ENCODE measurements at regions not wholly inside any gene's neighbourhood (a gene's known extent, or its start where the extent isn't known, plus 50 kb on each side); places are given as distances from the start of the nearest gene placed in this dataset.

- no peaks in the 10 kb centered on the region for H3K36me3 ChIP-seq (replicated peaks; ENCODE audit: control insufficient read depth, insufficient read depth, low read length)
- DNase-seq = no peak
- no peak overlapping the region for H3K4me3 ChIP-seq (ENCODE audit: insufficient read depth, low read depth, low read length)
- no peaks in the 10 kb centered on the region for H3K27me3 ChIP-seq (ENCODE audit: control insufficient read depth, insufficient read depth, low read length)
Observed at GRCh38 chr3:67745296-67745695, 90.9 kb upstream of the SUCLG2 start.

DNA sequence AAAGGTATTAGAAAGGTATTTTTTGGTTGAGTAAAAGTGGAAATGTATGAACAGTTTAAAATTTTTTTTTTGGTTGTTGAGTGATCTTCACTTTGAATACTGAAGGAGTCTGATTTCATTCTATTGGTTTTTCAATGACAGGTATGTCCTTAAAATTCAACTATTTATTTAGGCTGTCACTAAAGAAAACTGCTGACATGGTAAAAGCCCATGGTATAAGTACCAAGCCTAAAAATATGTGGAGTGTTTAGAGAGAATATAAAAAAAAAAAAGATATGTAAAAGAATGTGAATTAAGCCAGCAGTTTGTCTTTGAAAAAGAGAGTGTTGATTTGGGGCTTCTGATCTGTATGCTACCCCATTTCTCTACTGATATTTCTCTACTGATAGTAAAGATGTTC, 90.3 kb upstream of the SUCLG2 start:
- DNase-seq = no peak
- no peak overlapping the region for H3K4me3 ChIP-seq (ENCODE audit: insufficient read depth, low read depth, low read length)
- no peaks in the 10 kb centered on the region for H3K36me3 ChIP-seq (replicated peaks; ENCODE audit: control insufficient read depth, insufficient read depth, low read length)
- H3K27me3 ChIP-seq (ENCODE audit: control insufficient read depth, insufficient read depth, low read length) = no peaks in the 10 kb centered on the region

DNA sequence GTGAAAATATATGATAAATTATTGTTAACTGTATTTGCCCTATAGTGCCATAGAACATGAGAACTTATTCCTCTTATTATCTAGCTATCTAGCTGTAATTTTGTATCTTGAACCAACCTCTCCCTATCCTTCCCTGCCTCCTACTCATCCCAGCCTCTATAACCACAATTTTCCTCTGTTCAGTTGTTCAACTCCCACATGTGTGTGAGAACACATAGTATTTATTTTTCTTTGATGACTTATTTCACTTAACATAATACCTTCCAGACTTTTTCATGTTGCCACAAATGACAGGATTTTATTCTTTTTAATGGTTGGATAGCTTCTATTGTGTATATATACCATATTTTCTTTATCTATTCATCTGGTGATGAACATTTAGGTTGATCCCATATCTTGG, 85.4 kb upstream of the SUCLG2 start:
- no peak for DNase-seq
- no peaks in the 10 kb centered on the region for H3K36me3 ChIP-seq (replicated peaks; ENCODE audit: control insufficient read depth, insufficient read depth, low read length)
- no peak overlapping the region for H3K4me3 ChIP-seq (ENCODE audit: insufficient read depth, low read depth, low read length)
- H3K27me3 ChIP-seq (ENCODE audit: control insufficient read depth, insufficient read depth, low read length) = no peaks in the 10 kb centered on the region

DNA sequence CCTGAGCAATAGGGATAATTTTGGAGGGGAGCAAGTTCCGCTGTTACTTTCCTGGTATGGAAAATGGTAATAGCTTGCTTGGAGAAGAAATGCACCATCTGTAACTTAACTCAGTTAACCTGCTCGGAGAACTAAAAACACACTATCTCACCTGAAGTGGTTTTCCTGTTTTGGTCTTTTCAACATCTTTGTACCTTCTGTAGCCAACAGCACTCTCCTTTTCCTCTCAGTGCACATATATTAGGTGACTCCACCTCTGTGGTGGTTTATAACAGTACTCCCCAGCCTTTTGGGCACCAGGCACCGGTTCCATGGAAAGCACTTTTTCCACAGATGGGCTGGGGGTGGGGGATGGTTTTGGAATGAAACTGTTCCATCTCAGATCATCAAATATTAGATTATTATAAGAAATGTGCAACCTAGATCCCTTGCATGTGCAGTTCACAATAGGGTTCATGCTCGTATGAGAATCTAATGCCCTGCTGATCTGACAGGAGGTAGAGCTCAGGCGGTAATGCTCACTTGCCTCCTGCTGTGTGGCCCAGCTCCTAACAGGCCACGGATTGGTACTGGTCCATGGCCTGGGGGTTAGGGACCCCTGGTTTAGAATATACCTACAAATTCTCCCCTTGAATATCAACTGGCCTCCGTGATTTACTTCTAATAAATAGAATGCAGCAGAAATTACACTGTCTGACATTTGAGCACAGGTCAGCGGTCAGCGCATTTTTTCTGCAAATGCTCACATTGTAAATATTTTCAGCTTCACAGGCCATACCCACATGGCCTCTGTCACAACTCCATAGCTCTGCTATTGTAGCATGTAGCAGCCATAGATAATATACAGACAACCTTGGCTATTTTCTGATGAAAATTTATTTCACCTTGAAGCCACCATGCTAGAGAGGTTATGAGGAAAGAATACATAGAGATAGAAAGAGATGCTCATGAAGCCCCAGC, 83.8 kb upstream of the SUCLG2 start:
- Histone ChIP-seq H3K36me3 (replicated peaks; ENCODE audit: control insufficient read depth, insufficient read depth, low read length) (no peaks in the 10 kb centered on the region), H3K4me3 (ENCODE audit: insufficient read depth, low read depth, low read length) (no peak overlapping the region), H3K27me3 (ENCODE audit: control insufficient read depth, insufficient read depth, low read length) (no peaks in the 10 kb centered on the region)
- DNase-seq = no peak

DNA sequence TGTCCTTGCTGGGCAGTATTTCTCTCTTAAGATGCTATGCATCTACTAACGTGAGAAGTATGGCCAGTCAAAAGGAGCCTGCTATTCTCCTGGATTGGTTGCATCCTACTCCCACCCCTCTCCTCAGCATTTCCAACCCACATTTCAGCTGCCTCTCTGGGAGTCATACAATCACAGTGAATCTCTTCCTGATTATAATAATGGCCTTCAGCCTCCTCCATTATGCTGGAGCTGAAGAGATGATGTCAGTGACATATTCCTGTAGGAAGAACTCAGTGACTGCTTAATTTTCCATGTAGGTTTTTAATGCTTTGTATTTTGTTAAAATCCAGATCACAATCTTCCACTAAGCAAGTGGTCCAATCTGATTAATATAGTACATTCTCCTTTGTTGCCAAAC, 82.7 kb upstream of the SUCLG2 start:
- Histone ChIP-seq H3K4me3 (ENCODE audit: insufficient read depth, low read depth, low read length) (no peak overlapping the region), H3K27me3 (ENCODE audit: control insufficient read depth, insufficient read depth, low read length) (no peaks in the 10 kb centered on the region), H3K36me3 (replicated peaks; ENCODE audit: control insufficient read depth, insufficient read depth, low read length) (no peaks in the 10 kb centered on the region)
- DNase-seq = no peak

- Histone ChIP-seq H3K27me3 (ENCODE audit: control insufficient read depth, insufficient read depth, low read length) (no peaks in the 10 kb centered on the region), H3K36me3 (replicated peaks; ENCODE audit: control insufficient read depth, insufficient read depth, low read length) (no peaks in the 10 kb centered on the region), H3K4me3 (ENCODE audit: insufficient read depth, low read depth, low read length) (no peak overlapping the region)
- DNase-seq = no peak
Observed at GRCh38 chr3:67733269-67733950, 79.0 kb upstream of the SUCLG2 start.

- Histone ChIP-seq H3K4me3 (ENCODE audit: insufficient read depth, low read depth, low read length) (no peak overlapping the region), H3K36me3 (replicated peaks; ENCODE audit: control insufficient read depth, insufficient read depth, low read length) (no peaks in the 10 kb centered on the region), H3K27me3 (ENCODE audit: control insufficient read depth, insufficient read depth, low read length) (no peaks in the 10 kb centered on the region)
- DNase-seq = no peak
Observed at GRCh38 chr3:67724434-67724833, 70.0 kb upstream of the SUCLG2 start.

- peak; percentile 20 for DNase-seq
- Histone ChIP-seq H3K27me3 (ENCODE audit: control insufficient read depth, insufficient read depth, low read length) (no peaks in the 10 kb centered on the region), H3K36me3 (replicated peaks; ENCODE audit: control insufficient read depth, insufficient read depth, low read length) (no peaks in the 10 kb centered on the region), H3K4me3 (ENCODE audit: insufficient read depth, low read depth, low read length) (no peak overlapping the region)
Observed at GRCh38 chr3:67723863-67724262, 69.5 kb upstream of the SUCLG2 start.

GRCh38 chr3:67719333-67719732, 64.9 kb upstream of the SUCLG2 start:
- Histone ChIP-seq H3K36me3 (replicated peaks; ENCODE audit: control insufficient read depth, insufficient read depth, low read length) (no peaks in the 10 kb centered on the region), H3K27me3 (ENCODE audit: control insufficient read depth, insufficient read depth, low read length) (no peaks in the 10 kb centered on the region), H3K4me3 (ENCODE audit: insufficient read depth, low read depth, low read length) (no peak overlapping the region)
- no peak for DNase-seq

- DNase-seq = no peak
- H3K4me3 ChIP-seq (ENCODE audit: insufficient read depth, low read depth, low read length) = no peak overlapping the region
- H3K36me3 ChIP-seq (replicated peaks; ENCODE audit: control insufficient read depth, insufficient read depth, low read length) = no peaks in the 10 kb centered on the region
- no peaks in the 10 kb centered on the region for H3K27me3 ChIP-seq (ENCODE audit: control insufficient read depth, insufficient read depth, low read length)
Observed at GRCh38 chr3:67715971-67716370, 61.6 kb upstream of the SUCLG2 start.

DNA sequence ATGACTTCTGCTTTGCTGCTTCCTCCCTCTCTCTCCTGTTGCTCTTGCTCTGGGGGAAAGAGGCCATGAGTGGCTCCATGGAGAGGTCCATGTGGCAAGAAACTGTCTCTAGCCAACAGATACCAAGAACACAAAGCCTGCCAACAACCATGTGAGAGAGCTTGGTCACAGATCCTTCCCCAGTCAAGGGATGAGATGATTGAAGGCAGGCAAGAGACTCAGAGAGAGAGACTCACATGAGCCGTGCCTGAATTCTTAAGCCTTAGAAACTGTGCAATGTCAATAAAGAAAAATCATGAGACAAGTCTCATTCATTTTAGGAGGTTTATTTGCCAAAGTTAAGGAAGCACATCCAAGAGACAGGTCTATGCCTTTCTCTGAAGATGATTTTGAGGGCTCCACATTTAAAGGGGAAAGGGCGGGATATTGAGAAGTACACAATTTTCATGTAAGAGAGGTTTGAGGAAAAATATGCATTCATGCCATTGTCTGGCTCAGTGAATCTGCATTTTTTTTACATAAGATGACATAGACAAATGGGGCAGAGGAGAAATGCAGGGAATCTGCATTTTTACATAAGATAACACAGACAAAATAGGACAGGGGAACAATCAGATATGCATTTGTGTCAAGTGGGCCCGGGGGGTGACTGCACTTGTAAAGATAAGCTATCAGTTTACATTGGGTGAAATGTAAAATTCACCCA, 59.5 kb upstream of the SUCLG2 start:
- H3K36me3 ChIP-seq (replicated peaks; ENCODE audit: control insufficient read depth, insufficient read depth, low read length) = no peaks in the 10 kb centered on the region
- no peak overlapping the region for H3K4me3 ChIP-seq (ENCODE audit: insufficient read depth, low read depth, low read length)
- no peaks in the 10 kb centered on the region for H3K27me3 ChIP-seq (ENCODE audit: control insufficient read depth, insufficient read depth, low read length)
- DNase-seq = no peak

DNA sequence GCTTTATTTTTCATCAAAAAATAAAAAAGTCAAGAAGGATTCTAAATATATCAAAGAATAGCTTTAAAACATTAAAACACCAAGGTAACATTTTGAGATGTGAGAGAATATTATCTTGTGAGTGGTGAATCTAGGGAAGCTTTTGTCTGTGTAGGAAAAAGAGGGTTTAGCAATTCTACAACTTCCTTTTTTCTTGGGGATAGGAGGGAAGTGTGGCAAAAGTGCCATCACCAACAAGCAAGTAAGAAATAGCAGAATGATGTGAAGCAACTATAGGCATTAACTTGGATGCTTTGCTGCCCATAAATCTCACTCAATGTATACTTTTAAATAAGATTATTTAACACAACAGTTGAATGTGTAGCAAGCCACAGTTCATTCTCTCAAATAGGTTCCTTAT, 57.8 kb upstream of the SUCLG2 start:
- DNase-seq = no peak
- Histone ChIP-seq H3K27me3 (ENCODE audit: control insufficient read depth, insufficient read depth, low read length) (no peaks in the 10 kb centered on the region), H3K36me3 (replicated peaks; ENCODE audit: control insufficient read depth, insufficient read depth, low read length) (no peaks in the 10 kb centered on the region), H3K4me3 (ENCODE audit: insufficient read depth, low read depth, low read length) (no peak overlapping the region)

DNA sequence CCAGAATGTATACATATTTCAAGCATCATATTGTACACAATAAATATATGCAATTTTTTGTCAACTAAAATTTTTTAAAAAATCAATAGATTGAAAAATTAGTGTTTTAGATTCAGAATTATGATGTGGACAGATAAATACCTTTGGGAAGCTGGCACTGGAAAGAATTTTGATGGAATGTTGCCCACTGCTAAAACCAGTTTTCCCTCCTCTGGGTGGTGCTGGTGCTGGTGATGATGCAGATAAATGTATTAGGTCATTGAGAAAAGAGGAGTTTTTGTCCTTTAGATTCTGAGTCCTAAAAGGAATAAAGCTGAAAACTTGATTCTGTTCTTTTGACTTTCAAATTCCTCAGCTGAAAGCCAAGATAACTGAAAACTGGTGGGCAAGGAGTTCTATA, 56.0 kb upstream of the SUCLG2 start:
- Histone ChIP-seq H3K27me3 (ENCODE audit: control insufficient read depth, insufficient read depth, low read length) (no peaks in the 10 kb centered on the region), H3K4me3 (ENCODE audit: insufficient read depth, low read depth, low read length) (no peak overlapping the region), H3K36me3 (replicated peaks; ENCODE audit: control insufficient read depth, insufficient read depth, low read length) (no peaks in the 10 kb centered on the region)
- no peak for DNase-seq

DNA sequence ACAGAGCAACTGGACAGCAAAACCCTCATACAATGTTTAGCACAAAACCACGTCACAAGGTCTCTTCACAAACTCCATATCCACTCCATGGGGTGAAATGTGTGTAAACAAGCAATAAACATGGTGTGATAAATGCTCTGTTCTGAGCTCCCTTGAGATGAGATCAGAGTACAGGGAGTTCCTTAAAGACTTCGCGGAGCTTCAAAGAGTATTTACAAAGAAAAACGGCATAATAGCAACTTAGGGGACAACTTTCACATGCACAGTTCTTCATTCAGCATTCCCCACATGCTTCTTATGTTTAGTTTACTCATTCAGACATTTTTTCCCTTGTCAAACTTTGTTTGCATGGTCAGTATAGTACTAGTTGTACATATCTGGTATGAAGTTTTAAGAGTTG, 52.5 kb upstream of the SUCLG2 start:
- H3K36me3 ChIP-seq (replicated peaks; ENCODE audit: control insufficient read depth, insufficient read depth, low read length) = no peaks in the 10 kb centered on the region
- no peak overlapping the region for H3K4me3 ChIP-seq (ENCODE audit: insufficient read depth, low read depth, low read length)
- H3K27me3 ChIP-seq (ENCODE audit: control insufficient read depth, insufficient read depth, low read length) = no peaks in the 10 kb centered on the region
- DNase-seq = no peak

DNA sequence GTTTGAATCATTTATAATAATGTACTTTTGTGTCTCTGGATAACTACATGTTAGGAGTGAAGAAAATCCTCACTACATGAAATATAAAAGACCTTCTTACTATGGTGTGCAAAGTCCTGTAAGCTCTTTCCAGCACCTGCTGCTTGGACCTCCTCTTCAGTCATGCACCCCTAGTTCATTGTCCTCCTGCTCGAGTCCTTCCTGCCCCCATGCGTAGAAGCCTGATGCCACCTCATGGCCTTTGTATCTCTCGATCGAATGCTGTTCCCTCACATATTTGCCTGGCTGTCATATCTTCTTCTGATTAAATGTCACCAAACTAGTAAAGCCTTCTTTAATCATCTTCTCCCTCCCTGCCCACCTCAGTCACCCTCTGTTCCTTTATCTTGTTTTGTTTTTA, 49.9 kb upstream of the SUCLG2 start:
- no peak for DNase-seq
- Histone ChIP-seq H3K36me3 (replicated peaks; ENCODE audit: control insufficient read depth, insufficient read depth, low read length) (no peaks in the 10 kb centered on the region), H3K27me3 (ENCODE audit: control insufficient read depth, insufficient read depth, low read length) (no peaks in the 10 kb centered on the region), H3K4me3 (ENCODE audit: insufficient read depth, low read depth, low read length) (no peak overlapping the region)

Measured in H7 (cell line).